NK-92 treated with Interleukin-12 subunit alpha and Interleukin-12 subunit beta, amount 100 ng/mL, for 24 hours (cell line): ENCODE measurements at regions not wholly inside any gene's neighbourhood (a gene's known extent, or its start where the extent isn't known, plus 50 kb on each side); places are given as distances from the start of the nearest gene placed in this dataset.

Source experiments
- DNase-seq: peaks from one replicate; lab custom pipeline; 2025; lab: John Stamatoyannopoulos, UW

DNA sequence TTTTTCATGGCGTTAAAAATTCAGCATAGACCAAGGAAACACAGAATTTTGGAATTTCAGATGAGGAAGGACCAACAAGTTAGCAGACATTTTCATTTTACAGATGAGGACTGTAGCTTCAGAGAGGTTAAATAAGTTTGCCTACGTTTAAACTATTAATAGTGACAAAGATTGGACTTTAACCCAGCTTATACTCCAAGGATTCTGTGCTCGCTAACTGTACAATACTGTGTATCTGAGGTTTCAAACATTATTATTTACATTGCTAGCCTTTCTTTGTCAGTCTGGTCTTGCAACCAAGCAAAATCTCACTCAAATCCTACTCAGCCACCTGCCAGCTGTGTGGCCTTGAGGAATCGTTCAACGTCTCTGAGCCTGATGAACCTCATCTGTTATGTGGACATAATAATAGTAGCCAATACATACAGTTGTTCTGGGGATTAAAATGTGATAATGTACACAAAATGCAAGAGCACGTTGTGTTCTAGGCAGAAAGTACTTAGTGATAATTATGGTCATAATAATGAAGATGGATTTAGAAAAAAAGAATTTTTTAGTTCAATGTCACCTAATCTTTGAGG lies 462.4 kb upstream of the TRIB2 start:
- no peak for DNase-seq

DNA sequence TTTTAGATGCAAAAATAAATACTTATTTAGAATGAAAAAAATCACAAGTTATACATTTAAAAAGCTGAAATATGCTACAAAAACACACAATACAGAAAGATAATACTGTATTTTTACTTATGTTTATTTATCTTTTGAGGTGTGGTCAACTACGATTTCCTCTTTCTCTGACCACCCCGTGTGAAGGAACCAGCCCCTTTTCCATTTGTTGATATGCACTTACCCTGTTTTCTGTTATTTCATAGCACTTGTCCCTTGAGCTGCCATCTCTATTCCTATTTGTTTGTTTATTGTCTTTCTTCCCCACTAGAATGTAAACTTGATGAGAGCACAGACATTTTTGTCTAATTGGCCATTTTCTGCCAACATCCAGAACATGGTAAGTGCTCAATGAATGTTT lies 460.5 kb upstream of the TRIB2 start:
- no peak for DNase-seq

DNA sequence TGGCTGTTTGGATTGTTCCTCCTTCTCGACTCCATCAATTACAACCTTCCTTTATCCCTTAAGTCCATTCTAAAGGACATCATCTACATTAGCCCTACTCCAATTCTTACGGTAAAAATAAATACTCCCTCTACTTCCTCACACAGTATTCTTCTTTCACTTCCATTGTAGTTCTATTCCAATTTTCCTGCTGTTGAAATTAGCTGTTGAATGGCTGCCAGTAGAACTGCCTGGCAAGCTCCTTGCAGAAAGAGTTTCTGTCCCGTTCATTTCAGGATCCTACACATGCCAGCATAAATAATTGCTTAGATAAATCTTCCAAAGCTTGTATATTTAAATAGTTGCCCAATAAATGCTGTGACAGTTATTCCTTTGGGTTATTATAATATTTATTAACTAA lies 459.3 kb upstream of the TRIB2 start:
- no peak for DNase-seq

DNA sequence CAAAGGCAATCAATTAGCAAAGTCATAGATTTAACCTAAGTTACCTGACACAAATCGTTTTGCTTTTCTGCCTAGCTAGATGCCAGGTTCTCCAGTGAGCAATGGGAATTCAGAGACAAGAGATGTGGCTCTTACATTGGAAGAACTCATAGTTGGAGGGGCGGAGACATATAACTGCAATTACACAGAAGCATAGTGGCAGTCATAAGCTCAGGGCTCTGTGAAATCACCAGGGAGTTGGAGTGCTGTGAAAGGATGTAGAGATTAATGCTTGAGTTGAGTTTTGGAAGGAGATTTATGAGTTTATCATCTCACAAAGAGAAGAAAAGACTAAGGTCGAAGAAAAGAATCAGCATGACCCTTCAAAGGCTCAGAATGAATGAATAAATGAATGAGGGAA lies 457.2 kb upstream of the TRIB2 start:
- no peak for DNase-seq

DNA sequence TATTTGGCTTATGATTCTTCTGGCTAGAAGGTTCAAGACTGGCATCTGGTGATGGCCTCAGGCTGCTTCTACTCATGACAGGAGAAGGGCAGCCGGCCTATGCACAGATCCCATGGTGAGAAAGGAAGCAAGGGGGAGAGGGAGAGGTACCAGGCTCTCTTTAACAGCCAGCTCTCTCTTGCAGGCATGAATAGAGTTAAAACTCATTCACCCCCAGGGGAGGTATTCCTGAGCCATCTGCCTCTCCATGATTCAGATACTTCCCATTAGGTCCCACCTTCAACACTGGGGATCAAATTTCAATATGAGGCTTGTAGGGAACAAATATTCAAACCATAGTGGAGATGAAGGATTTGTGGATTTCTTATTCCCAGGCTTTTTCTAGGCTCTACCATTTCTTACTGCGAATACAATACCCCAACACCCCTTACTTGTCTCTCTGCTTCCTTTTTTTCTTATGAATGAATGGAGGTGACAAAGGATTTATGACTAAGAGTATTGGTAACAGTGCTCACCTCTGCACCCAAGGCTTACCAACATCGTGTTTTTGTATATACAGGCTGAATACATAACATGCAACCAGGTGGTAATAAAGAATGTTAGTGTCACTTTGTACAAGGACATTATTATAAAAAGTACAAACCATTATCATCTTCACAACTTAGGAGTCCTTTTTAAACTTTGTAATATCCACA lies 454.6 kb upstream of the TRIB2 start:
- DNase-seq = no peak

DNA sequence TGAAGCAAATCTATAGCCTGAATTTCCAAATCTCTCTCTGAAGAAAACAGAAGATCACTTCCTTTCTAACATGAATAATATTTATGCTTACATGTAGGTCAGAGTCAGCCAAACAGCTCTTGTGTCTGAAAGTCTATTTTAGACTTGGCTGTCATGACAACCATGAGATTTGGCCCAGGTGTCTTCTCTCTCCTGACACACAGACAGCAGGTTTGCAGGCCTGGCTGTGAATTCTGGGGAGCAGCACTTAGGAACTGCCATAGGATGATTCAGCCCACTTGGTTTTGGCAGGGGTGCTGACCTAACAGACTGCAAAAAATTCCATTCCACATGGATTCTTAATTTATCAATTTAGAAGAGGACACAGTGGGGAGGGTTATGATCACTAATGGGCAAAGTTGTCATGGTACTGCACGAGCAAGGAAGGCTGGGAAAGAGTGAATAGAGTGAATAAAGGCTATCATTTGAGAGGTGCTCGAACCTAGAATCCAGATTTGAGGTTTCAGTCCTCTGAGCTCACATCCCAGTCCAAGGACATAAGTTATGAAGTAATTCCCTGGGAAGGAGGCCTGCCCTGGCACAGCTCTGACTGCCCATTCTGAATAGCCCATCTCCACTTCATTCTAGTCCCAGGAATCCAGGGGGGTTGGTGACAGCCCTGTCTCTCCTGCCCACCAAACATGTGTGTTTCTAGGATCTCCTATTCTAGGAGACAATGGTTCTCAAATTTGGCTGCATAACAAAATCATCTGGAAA lies 453.9 kb upstream of the TRIB2 start:
- DNase-seq = no peak

DNA sequence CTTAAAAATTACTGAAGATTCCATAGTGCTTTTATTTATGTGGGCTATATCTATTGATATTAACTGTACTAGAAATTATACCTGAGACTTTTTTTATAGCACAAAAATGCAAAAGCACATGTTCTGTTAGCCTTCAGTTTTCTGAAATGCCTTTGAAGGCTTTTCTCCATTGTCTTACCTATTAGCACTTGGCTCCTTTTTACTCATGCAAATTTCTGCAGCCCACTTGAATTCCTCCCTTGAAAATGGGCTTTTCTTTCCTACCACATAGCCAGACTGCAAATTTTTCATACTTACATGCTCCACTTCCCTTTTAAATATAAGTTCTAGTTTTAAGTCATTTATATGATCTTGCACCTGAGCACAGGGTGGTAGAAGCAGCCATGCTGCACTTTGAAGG lies 453.0 kb upstream of the TRIB2 start:
- DNase-seq = no peak

DNA sequence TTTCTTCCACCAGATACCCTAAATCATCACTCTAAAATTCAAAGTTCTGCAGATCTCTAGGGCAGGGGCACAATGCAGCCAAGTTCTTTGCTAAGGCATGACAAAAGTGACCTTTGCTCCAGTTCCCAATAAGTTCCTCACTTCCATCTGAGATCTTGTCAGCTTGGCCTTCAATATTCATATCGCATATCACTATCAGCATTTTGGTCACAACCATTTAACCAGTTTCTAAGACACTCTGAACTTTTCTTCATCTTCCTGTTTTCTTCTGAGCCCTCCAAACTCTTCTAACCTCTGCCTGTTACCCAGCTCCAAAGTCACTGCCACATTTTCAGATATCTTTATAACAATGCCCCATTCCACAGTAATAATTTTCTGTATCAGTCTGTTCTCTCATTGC lies 452.6 kb upstream of the TRIB2 start:
- no peak for DNase-seq

DNA sequence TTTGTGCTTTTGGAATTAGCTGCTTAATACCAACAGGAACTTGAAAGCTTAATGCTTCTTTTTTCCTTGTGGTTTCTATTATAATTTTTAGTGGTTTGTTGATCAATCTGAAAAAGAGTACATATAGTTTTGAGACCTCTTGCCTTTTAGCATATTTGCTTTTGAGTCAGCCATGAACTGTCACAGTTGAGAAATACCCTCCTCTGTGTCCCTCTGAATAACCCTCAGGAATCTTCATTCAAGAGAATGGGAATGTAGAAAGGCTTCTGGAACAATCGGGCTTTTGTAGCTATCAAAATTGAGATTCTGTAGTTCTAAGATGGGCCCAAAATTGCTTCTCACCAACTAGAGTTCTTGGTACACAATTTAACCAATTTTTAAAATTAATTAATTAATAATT lies 451.1 kb upstream of the TRIB2 start:
- DNase-seq = no peak

DNA sequence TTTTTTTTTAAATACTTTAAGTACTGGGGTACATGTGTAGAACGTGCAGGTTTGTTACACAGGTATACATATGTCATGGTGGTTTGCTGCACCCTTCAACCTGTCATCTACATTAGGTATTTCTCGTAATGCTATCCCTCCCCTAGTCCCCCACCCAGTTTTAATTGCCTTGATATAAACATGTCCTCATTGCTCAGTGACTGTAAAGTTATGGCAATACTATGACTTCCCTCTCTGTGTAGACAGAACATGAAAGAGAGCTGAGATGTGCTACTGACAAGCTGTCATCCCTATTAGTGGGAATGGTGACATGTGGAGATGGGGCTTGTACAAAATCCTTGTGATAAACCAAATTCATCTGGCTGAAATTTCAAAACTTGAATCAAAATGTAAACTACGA lies 449.7 kb upstream of the TRIB2 start:
- DNase-seq = no peak

DNA sequence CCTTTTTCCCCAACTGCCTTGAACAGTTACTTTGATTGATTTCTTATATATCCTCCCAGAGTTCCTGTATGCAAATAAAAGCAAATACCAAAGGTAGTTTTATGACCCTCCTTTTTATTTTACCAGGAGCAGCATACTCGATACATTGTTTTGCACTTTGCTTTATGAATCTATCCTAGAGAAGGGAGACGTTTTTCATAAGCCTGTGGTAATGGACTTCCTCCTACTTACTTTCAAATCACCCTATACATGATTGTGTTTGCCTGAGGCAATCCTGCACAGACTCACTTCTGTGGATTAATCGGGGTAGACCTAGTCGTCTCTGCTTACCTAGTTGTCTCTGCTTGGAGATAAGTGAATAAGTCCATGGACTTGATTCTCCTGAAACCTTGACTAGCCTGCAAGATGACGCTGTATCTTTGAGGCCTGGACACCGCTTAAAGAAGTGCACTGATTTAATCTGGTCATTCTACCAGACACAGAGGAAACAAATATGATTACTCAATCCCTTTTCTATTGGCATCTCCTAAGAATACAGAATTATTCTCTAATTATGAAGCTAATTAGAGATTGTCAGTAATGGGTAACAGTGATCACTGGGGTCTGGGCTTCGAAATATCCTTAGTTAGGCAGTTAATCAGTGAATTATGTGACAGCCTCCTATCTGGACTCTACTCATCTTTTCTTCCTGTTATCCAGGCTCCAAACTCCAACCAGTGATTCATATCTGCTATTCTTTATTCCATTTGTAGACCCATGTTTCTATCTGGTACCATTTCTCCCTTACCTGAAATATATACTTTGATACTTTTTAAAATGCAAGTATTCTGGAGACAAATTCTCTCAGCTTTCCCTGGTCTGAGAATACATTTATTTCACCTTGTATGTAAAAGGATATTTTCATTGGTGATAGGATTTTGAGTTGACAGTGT lies 447.4 kb upstream of the TRIB2 start:
- DNase-seq = no peak

DNA sequence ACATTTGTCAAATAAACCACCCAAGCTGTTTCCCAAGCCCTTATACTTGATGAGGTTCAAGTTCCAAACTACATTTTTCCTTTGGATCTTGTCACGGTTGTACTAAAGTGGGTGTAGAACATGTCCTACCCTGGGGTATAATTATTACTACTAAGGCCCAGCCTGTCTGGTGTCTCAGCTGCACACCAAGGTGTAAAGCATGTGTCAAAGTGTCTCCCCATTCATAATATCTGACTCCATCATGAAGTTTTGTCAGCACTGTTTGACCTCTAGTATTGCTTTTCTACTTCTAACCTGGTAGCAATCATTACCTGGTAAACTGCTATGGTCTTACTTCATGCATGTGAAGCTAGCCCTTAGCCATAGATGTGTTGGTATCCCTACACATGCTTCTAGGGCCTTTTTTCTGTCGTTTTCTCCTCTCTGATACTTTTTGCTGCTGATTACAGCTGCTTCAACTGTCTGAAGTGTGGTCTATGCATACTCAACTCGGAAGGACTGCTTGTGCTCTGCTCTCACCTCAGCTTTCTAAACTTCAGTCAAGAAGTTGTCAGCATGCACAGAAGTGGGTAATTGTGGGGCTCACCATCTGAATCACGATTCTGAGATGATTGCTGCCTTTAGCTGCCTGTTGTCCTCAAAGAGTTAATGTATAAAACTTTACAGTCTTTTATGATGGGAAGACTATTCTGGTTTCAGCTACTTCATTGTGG lies 445.7 kb upstream of the TRIB2 start:
- DNase-seq = no peak

DNA sequence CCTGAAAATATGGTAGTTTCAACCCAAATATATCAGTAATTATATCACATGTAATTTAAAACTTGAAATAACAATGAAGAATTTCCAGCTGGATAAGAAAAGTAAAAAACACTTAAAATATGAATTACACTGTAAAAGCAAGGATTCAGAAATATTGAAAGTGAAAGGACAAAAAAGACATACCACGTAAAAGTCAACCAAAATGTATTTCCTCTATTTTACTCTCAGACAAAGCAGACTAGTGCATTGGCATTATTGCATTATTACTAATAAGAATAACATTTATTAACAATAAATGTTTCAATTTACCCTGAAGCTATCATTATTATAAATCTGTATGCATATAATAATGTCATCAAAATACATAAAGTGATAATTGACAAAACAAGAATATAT lies 445.1 kb upstream of the TRIB2 start:
- no peak for DNase-seq

DNA sequence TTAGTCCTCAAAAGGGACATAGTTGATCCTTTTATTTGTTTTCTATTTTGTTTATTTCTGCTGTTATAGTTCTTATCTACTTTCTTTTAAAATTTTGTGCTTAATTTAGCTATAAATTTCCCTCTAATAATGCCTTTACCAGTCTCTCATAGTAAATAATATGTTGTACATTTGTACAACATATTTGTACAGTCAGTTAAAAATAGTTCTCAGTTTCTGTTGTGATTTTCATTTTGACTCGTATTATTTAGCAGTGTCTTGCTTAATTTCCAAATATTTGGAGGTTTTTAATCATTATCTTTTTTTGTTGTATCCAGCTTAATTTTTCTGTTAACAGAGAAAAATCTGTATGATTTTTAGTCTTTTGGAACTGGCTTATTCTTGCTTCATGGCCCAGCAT lies 443.6 kb upstream of the TRIB2 start:
- no peak for DNase-seq

DNA sequence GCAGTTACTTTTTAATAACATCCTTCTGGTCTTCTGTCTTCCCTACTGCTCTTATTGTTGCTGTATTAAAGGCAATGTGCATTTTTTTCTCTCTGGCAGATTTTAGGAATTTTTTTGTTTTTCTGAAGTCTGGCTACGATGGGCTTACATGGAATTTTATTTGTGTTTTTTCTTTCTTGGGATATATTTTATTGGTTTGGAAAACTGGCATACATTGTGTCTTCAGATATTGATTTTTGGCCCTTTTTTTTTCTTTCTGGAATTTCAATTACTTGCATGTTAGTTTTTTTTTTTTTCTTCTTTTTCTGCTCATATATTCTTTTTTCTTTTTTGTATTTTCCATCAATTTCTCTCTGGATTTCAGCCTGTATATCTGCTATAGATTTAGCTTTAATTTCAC lies 442.1 kb upstream of the TRIB2 start:
- DNase-seq = no peak

DNA sequence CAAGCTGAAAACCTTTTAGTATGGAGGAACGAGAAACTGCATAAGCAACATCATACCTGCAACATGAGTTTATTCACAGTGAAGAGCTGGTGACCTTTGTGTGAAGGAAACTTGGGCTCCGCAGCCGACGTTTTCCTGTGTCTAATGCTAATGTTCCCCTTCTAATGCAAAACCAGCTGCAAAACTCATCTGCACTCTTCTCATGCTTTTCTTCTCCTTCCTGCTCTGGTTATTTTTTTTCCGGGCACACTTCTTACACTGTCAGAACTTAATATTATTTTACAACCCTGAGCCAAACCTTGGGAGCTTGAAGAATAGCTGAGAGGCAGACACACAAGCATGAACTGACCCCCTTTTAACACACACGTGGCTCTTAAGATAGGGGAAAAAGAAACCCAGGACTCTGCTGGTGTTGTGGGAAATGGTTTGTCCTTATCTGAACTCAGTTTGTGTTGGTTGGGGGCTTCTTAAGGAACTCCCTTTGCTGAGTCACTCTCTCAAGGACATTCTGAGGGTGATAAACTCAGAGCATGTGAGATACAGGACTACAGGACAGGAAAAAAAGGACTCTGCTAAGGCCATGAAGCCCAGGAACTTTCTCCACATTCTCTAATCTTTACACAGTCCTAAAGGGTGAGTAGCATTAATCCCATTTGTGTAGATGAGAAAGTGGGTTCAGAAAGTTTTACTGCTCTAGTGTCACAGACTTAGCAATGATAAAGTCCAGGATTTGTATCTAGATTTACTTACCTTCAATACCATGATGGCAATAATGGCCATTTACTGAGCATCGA lies 439.3 kb upstream of the TRIB2 start:
- DNase-seq = no peak

DNA sequence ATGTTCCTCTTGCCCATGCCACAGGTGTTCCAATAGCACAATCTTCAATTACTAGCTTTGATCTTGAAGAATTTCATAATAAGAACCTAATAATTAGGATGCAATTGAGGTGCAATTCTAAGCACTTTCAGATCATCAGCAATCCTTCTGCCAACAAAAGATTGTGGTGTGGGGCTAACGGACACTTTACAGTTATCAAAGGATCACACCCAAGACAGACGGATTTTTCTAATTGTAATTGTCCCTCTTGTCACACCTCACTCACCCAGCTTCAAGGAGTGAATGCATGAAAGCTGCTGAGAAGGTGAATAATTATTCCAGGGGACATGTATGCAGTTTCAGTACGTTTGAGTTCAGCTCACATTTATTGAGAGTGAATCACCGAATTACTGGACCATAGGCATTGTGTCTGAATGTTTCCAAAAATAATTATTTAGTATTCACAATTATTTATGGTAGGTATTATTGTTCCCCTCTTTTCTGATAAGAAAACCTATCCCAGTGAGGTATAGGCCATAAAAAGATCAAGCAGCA lies 438.5 kb upstream of the TRIB2 start:
- DNase-seq = no peak

DNA sequence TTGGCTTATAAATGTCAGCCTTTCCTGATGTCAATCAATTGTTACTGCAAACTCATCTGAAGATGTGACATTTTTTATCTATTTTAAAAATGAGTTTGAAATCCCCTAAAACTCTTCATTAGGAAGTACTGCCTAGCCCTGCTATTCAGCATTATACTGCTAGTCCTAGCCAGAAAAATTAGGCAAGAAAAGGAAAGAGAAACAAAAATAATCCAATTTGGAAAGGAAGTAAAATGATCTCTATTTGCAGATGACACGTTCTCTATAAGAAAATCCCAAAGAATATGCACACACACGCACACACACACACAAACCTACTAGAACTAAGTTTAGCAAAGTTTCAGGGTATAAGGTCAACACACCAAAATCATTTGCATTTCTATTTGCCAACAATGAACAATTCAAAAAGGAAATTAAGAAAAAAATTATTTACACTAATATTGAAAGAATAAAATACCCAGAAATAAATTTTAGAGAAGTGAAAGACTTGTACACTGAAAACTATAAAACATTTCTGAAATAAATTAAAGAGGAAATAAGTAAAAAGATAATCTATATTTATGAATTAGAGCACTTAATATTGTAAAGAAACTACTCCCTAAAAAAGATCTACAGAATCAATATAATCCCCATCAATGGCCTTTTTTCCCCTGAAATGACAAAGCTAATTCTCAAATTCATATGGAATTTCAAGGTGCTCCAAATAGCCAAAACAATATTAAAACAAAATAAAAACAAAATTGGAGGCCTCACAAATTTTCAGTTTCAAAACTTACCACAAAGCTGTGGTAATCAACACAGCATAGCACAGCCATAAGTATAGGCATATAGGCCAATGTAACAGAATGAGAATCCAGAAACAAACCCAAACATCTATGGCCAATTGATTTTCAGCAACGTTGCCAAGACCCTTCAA lies 433.7 kb upstream of the TRIB2 start:
- DNase-seq = no peak

DNA sequence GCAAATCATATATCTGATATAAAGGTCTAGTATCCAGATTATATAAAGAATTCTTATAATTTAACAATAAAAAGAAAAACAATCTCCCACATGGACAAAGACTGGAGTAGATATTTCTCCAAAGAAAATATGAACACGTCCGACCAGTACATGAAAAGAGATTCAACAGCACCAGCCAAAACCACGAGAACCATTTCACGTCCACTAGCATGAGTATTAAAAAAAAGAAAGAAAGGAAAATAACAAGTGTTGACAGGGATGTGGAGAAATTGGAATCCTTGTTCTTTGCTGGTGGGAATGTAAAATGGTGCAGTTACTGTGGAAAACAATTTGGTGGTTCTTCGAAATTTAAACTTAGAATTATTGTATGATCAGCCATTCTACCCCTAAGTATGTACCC lies 432.7 kb upstream of the TRIB2 start:
- no peak for DNase-seq

DNA sequence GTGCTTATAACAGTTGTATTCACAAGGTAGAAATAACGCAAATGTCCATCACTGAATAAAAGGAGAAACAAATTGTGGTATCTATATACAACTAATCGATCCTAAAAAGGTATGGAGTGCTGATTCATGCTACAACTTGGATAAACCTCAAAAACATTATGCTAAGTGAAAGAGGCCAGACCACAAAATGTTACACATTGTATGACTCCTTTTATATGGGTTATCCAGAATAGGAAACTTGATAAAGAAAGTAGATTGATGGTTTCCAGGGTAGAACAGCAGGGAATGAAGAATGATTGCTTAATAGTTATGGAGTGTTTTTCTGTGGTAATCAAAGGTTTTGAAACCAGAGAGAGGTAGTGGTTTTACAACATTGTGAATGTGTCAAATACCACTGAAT lies 432.2 kb upstream of the TRIB2 start:
- no peak for DNase-seq
